ENCODE measurements at regions not wholly inside any gene's neighbourhood (a gene's known extent, or its start where the extent isn't known, plus 50 kb on each side); places are given as distances from the start of the nearest gene placed in this dataset.

DNA sequence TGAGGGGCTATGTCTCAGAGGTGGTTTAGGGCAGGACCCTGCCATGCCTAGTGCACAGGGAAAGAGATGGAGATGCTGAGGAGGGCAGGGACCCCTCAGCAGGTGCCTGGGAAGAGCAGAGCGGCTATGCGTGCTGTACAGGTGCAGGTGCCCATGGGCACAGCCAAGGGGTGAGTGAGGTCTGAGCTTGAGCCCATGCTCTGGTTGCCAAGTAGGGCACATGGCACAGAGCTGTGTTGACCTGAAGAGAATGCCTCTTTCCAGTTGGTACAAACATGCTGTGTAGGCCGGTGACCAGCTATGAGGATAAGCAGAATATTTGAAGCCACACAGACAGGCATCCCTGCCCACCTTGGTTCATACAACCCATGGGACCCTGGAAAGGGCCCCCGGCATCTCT is 65.8 kb upstream of the NECTIN1 start:
- no peaks in the 10 kb centered on the region for H3F3A ChIP-seq (ENCODE audit: insufficient read depth, low read length)
- H3K27ac ChIP-seq (ENCODE audit: low read depth, low read length, poor library complexity, severe bottlenecking): no peak overlapping the region
- H4K20me1 ChIP-seq (ENCODE audit: insufficient read depth, low read length): no peaks in the 10 kb centered on the region
- H3K4me1 ChIP-seq (ENCODE audit: insufficient read depth, low read length, severe bottlenecking): no peaks in the 10 kb centered on the region
- H3K9ac ChIP-seq (ENCODE audit: low read length): no peak overlapping the region
- no peaks in the 10 kb centered on the region for H3K9me2 ChIP-seq (ENCODE audit: low read depth, low read length)
- no peak overlapping the region for H3K4me2 ChIP-seq (ENCODE audit: low read length)
- no peaks in the 10 kb centered on the region for H3K79me2 ChIP-seq (ENCODE audit: insufficient read depth, low read length)
- H2AFZ ChIP-seq (ENCODE audit: low read length): no peak overlapping the region
- H3K4me3 ChIP-seq (ENCODE audit: low read depth, low read length, poor library complexity, severe bottlenecking): no peak overlapping the region
- H3K27me3 ChIP-seq (ENCODE audit: insufficient read depth, low read length): no peaks in the 10 kb centered on the region
- no peaks in the 10 kb centered on the region for H3K36me3 ChIP-seq (ENCODE audit: insufficient read depth, low read length)
- TF ChIP-seq, protein P1, sequence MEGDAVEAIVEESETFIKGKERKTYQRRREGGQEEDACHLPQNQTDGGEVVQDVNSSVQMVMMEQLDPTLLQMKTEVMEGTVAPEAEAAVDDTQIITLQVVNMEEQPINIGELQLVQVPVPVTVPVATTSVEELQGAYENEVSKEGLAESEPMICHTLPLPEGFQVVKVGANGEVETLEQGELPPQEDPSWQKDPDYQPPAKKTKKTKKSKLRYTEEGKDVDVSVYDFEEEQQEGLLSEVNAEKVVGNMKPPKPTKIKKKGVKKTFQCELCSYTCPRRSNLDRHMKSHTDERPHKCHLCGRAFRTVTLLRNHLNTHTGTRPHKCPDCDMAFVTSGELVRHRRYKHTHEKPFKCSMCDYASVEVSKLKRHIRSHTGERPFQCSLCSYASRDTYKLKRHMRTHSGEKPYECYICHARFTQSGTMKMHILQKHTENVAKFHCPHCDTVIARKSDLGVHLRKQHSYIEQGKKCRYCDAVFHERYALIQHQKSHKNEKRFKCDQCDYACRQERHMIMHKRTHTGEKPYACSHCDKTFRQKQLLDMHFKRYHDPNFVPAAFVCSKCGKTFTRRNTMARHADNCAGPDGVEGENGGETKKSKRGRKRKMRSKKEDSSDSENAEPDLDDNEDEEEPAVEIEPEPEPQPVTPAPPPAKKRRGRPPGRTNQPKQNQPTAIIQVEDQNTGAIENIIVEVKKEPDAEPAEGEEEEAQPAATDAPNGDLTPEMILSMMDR (IDR thresholded peaks at IDR 0.05; ENCODE audit: low read length): no peak
- TF ChIP-seq EZH2 (IDR thresholded peaks at IDR 0.05; ENCODE audit: borderline replicate concordance, low read length): no peak
- H3K9me3 ChIP-seq (ENCODE audit: low read length): no peaks in the 10 kb centered on the region

GRCh38 chr11:119794141-119794665 is 65.2 kb upstream of the NECTIN1 start:
- Histone ChIP-seq H3K4me2 (ENCODE audit: low read length) (no peak overlapping the region), H3K36me3 (ENCODE audit: insufficient read depth, low read length) (no peaks in the 10 kb centered on the region), H3K27me3 (ENCODE audit: insufficient read depth, low read length) (no peaks in the 10 kb centered on the region), H3K4me1 (ENCODE audit: insufficient read depth, low read length, severe bottlenecking) (no peaks in the 10 kb centered on the region), H3K27ac (ENCODE audit: low read depth, low read length, poor library complexity, severe bottlenecking) (no peak overlapping the region), H4K20me1 (ENCODE audit: insufficient read depth, low read length) (no peaks in the 10 kb centered on the region), H3K9me2 (ENCODE audit: low read depth, low read length) (no peaks in the 10 kb centered on the region), H3K9ac (ENCODE audit: low read length) (no peak overlapping the region), H3K9me3 (ENCODE audit: low read length) (no peaks in the 10 kb centered on the region), H3F3A (ENCODE audit: insufficient read depth, low read length) (no peaks in the 10 kb centered on the region), H2AFZ (ENCODE audit: low read length) (no peak overlapping the region), H3K79me2 (ENCODE audit: insufficient read depth, low read length) (no peaks in the 10 kb centered on the region), H3K4me3 (ENCODE audit: low read depth, low read length, poor library complexity, severe bottlenecking) (no peak overlapping the region)
- TF ChIP-seq EZH2 (IDR thresholded peaks at IDR 0.05; ENCODE audit: borderline replicate concordance, low read length): no peak
- TF ChIP-seq, protein P1 (IDR thresholded peaks at IDR 0.05; ENCODE audit: low read length): no peak

DNA sequence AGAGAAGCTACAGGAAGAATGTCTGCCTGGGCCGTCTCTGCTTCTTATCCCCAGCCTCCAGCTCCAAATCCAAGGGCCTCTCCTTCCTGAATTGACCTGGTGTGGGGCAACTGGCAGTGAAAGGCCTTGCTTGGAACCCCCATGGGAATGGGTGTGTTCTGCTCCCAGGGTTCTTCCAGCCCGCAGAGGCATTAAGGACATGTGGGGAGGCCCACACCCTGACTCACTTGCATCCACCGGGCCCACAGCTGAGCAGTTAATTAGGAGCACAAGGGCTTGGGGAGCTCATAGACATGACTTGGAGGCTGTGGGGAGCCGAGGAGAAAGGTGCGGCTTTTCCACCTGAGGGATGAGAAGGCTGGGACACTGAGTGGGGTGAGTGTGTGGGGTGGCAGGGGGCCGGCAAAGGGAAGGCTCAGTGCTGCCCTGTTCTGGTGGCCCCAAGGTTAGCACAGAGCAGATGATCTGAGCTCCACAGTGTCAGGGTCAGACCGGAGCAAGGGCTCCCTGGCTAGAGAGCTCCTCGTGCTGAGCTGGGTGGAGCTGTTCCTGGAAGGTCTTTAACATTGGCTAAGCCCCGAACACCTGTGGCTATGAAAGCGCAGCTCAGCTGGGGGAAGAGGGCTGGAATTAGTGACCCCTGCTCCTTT is 64.5 kb upstream of the NECTIN1 start:
- no peaks in the 10 kb centered on the region for H3K4me1 ChIP-seq (ENCODE audit: insufficient read depth, low read length, severe bottlenecking)
- H3K9me2 ChIP-seq (ENCODE audit: low read depth, low read length): no peaks in the 10 kb centered on the region
- H3K27ac ChIP-seq (ENCODE audit: low read depth, low read length, poor library complexity, severe bottlenecking): no peak overlapping the region
- H3K4me3 ChIP-seq (ENCODE audit: low read depth, low read length, poor library complexity, severe bottlenecking): no peak overlapping the region
- no peaks in the 10 kb centered on the region for H3K79me2 ChIP-seq (ENCODE audit: insufficient read depth, low read length)
- TF ChIP-seq, protein P1 (IDR thresholded peaks at IDR 0.05; ENCODE audit: low read length): no peak
- no peak for TF ChIP-seq EZH2 (IDR thresholded peaks at IDR 0.05; ENCODE audit: borderline replicate concordance, low read length)
- no peak overlapping the region for H3K9ac ChIP-seq (ENCODE audit: low read length)
- H2AFZ ChIP-seq (ENCODE audit: low read length): no peak overlapping the region
- no peaks in the 10 kb centered on the region for H3K27me3 ChIP-seq (ENCODE audit: insufficient read depth, low read length)
- H3K36me3 ChIP-seq (ENCODE audit: insufficient read depth, low read length): no peaks in the 10 kb centered on the region
- H3F3A ChIP-seq (ENCODE audit: insufficient read depth, low read length): no peaks in the 10 kb centered on the region
- H3K4me2 ChIP-seq (ENCODE audit: low read length): no peak overlapping the region
- no peaks in the 10 kb centered on the region for H3K9me3 ChIP-seq (ENCODE audit: low read length)
- H4K20me1 ChIP-seq (ENCODE audit: insufficient read depth, low read length): no peaks in the 10 kb centered on the region

All from OCI-LY1 (cell line).